HFF-Myc (cell line): ENCODE measurements at regions not wholly inside any gene's neighbourhood (a gene's known extent, or its start where the extent isn't known, plus 50 kb on each side); places are given as distances from the start of the nearest gene placed in this dataset.

Source experiments
- DNase-seq: peaks from one replicate; pipeline ENCODE4 v3.0.0-alpha.2; 2011; ENCODE audit warnings: low read depth; ENCODE audit errors: extremely low read depth
- H3K4me3 ChIP-seq: replicated peaks from 2 replicates; pipeline ENCODE4 v1.5.1; 2011; ENCODE audit warnings: low read depth, mild to moderate bottlenecking, control low read depth, low read length
- TF ChIP-seq, protein P1 (sequence below): IDR thresholded peaks from 2 replicates; pipeline ENCODE4 v1.5.1; 2012; ENCODE audit warnings: mild to moderate bottlenecking, low read depth, low read length, control low read depth; ENCODE audit errors: missing control alignments

DNA sequence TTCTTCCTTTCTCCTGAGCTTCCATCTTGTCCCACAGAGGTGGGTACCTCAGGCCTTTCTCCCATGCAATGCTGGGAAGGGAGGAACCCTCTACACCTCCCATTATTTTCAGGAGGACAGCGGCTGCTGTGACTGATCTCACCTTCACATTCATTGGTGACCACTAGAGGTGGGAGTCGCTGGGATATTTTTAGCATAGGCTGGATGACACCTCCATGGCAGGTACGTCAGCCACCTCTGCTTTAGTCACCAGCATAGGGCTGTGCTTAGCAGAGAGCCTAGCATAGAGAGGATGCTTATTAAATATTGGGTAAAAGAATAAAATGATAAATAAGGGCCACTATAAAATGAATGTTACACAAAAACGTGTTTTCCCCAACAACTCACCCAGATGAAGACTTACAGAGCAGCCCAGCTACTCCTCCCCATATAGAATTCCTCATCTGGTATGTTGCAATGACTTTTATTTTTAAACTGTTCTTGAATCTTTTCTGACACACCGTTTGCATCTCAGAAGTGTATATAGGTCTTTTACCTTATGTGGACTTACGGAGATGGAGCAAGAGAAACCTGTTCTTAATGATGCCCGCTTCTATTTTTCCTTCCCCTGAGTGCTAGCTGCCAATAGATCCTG lies 60.9 kb upstream of the SORBS2 start:
- DNase-seq, result no peak
- TF ChIP-seq, protein P1, sequence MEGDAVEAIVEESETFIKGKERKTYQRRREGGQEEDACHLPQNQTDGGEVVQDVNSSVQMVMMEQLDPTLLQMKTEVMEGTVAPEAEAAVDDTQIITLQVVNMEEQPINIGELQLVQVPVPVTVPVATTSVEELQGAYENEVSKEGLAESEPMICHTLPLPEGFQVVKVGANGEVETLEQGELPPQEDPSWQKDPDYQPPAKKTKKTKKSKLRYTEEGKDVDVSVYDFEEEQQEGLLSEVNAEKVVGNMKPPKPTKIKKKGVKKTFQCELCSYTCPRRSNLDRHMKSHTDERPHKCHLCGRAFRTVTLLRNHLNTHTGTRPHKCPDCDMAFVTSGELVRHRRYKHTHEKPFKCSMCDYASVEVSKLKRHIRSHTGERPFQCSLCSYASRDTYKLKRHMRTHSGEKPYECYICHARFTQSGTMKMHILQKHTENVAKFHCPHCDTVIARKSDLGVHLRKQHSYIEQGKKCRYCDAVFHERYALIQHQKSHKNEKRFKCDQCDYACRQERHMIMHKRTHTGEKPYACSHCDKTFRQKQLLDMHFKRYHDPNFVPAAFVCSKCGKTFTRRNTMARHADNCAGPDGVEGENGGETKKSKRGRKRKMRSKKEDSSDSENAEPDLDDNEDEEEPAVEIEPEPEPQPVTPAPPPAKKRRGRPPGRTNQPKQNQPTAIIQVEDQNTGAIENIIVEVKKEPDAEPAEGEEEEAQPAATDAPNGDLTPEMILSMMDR, result no peak
- no peak overlapping the region for H3K4me3 ChIP-seq

DNA sequence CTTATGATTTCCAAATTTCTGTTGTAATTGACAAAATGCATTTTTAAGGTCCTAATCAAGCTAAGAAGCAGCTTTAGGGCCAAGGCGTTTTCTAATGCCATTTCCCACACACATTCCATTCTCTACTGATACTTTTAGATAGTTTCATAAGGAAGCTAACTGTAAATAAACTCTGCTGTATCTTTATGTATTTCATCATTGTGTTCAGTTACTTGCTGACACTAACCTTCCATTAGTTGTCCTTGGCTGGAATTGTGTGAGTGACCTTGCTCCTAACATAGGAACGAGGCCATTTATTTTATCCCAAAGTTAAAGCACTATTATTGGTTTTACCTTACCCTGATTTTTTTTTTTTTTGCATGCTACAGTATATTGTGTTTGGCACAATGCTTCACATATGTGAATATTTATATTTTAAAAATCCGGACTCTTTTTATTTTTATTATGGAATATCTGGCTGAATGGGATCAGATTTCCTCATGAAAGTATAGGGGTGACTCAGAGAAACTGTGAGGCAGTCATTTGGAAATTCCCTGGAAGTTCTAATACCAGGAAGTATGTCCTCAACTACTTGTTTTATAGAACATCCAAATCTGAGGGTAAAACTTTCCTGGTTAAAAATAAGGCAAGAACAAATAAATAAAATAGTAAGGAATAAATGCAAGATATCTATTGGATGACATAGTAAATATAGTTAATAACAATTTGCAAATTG lies 62.7 kb upstream of the SORBS2 start:
- TF ChIP-seq, protein P1, result no peak
- DNase-seq, result no peak
- H3K4me3 ChIP-seq, result no peak overlapping the region

DNA sequence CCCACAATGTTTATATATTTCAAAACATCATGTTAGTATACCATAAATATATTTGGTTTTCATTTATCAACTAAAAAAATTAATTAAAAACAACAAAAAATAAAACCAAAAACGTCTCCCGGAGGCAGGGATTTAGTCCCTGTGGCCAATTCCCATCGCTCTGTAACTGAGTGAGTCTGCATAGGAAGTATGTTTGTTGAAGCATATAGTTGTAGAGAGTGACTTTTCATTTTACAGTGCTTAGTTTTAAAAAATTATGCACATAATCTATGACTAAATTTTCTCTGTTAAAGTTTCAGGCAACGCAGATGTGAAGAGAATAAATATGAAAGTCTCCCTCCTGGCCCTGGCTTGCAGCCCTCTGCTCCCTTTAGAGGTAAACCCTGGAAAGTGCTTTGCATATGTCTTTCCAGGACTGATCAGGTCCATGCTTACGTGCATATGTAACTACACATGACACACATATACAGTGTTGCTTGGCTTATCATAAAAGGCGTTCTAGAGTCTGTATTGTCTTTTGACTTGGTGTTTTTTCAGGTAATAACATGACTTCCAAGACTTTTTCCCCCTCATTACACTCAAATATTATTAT lies 63.4 kb upstream of the SORBS2 start:
- TF ChIP-seq, protein P1, result no peak
- H3K4me3 ChIP-seq, result no peak overlapping the region
- no peak for DNase-seq

DNA sequence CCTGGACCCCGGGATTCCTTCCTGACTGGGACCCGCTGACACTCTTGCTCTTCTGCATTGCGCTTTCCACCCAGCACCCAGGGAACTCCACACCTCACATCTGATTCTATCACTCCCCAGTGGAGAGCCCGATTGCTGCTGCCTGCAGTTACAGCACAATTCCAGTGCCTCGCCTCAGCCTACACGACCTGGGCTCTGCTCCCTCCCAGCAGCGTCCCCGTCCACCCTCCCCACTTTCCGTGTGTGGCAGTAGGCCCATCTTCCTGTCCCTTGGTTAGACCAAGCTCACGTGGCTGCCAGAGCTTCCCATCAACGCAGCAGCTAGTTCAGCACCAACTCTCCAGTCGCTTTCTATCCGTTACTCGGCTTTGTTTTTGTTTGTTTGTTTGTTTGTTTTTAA lies 66.6 kb upstream of the SORBS2 start:
- DNase-seq, result no peak
- TF ChIP-seq, protein P1, result no peak
- no peak overlapping the region for H3K4me3 ChIP-seq

DNA sequence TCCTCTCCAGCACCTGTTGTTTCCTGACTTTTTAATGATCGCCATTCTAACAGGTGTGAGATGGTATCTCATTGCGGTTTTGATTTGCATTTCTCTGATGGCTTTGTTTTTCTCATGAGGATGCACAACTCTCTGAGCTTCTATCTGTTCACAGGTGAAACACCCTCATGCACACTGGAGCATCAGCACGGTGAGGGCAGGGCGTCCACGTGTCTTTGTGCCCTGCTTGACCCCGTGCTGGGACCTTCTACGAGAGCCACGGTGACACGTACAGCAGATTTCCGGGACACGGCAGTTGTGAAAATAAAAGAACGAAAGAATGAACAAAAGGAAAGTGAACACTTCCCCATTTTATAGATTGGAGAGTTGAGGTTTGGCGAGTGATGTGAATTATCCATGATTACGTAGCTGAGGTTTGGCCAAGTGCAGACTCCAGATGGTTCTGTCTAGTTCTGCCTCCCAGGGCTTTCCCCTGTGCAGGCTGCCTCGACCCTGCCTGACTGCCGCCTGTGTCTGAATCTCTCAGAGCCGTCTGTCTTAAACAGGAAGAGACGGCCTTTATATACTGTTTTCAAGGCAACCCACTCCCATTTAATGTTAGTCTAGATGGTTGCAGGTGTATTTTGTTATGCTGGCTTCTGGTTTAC lies 67.8 kb upstream of the SORBS2 start:
- DNase-seq, result no peak
- TF ChIP-seq, protein P1, result no peak
- H3K4me3 ChIP-seq, result no peak overlapping the region

DNA sequence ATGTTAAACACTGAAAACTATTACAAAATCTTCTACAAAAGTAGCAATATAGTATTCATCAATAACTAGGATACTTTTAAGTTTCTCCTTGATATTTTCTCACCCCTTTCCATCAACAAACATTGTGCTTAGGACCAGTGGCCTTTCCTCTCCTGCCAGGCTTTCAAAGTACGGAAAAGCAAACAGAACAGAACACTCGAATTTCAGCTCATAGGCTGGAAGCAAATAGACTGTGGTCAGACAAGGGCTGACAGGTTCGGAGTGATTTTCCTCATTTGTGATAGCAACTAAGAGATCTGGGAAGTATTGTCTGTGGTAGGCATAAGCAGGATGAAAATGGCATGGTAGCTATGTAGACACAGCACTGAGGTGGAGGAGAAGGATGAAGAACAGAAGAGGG lies 68.6 kb upstream of the SORBS2 start:
- TF ChIP-seq, protein P1, result no peak
- H3K4me3 ChIP-seq, result no peak overlapping the region
- no peak for DNase-seq
